Activated T-cell treated with anti-CD3 and anti-CD28 coated beads, Interleukin-2, amount 50 U/mL, for 24 hours (primary cell): ENCODE measurements at regions not wholly inside any gene's neighbourhood (a gene's known extent, or its start where the extent isn't known, plus 50 kb on each side); places are given as distances from the start of the nearest gene placed in this dataset.

ENCODE experiments used
- DNase-seq: peaks from one replicate; pipeline ENCODE4 v3.0.0-alpha.2; 2020
- H3K27ac Mint-ChIP-seq: 2 replicates; pipeline ENCODE4 v1.8.0; 2020; ENCODE audit warnings: mild to moderate bottlenecking, mixed read lengths
- H3K27me3 Mint-ChIP-seq: 2 replicates; pipeline ENCODE4 v1.8.0; 2020; ENCODE audit warnings: mixed read lengths
- H3K36me3 Mint-ChIP-seq: 2 replicates; pipeline ENCODE4 v1.8.0; 2020; ENCODE audit warnings: low read depth, mixed read lengths
- H3K4me1 Mint-ChIP-seq: 2 replicates; pipeline ENCODE4 v1.8.0; 2020; ENCODE audit warnings: low read depth, mixed read lengths
- H3K4me3 Mint-ChIP-seq: 2 replicates; pipeline ENCODE4 v1.8.0; 2020; ENCODE audit warnings: mild to moderate bottlenecking, moderate library complexity, mixed read lengths
- H3K9me3 Mint-ChIP-seq: 2 replicates; pipeline ENCODE4 v1.8.0; 2020; ENCODE audit warnings: mixed read lengths

- no peak overlapping the region for H3K4me3 Mint-ChIP-seq
- no peak for DNase-seq
- H3K4me1 Mint-ChIP-seq = no peaks in the 10 kb centered on the region
- H3K9me3 Mint-ChIP-seq = peaks cover 2% of the 10 kb centered on the region
- no peak overlapping the region for H3K27ac Mint-ChIP-seq
- no peaks in the 10 kb centered on the region for H3K36me3 Mint-ChIP-seq
- no peaks in the 10 kb centered on the region for H3K27me3 Mint-ChIP-seq
Observed at GRCh38 chr13:86673931-86674431, 874.8 kb upstream of the SLITRK6 start.

- Mint-ChIP-seq H3K4me3 (no peak overlapping the region), H3K4me1 (no peaks in the 10 kb centered on the region), H3K27ac (no peak overlapping the region), H3K27me3 (no peaks in the 10 kb centered on the region), H3K36me3 (no peaks in the 10 kb centered on the region), H3K9me3 (peaks cover 7% of the 10 kb centered on the region)
- DNase-seq = no peak
Observed at GRCh38 chr13:86681223-86681622, 882.0 kb upstream of the SLITRK6 start.

- no peaks in the 10 kb centered on the region for H3K27me3 Mint-ChIP-seq
- H3K9me3 Mint-ChIP-seq = peaks cover 7% of the 10 kb centered on the region
- no peak overlapping the region for H3K27ac Mint-ChIP-seq
- no peaks in the 10 kb centered on the region for H3K4me1 Mint-ChIP-seq
- DNase-seq = no peak
- H3K4me3 Mint-ChIP-seq = no peak overlapping the region
- H3K36me3 Mint-ChIP-seq = no peaks in the 10 kb centered on the region
Observed at GRCh38 chr13:86684402-86684801, 885.2 kb upstream of the SLITRK6 start.

GRCh38 chr13:86689911-86690310 is 890.7 kb upstream of the SLITRK6 start:
- H3K27me3 Mint-ChIP-seq = no peaks in the 10 kb centered on the region
- no peak for DNase-seq
- peaks cover 6% of the 10 kb centered on the region for H3K9me3 Mint-ChIP-seq
- no peaks in the 10 kb centered on the region for H3K36me3 Mint-ChIP-seq
- no peak overlapping the region for H3K4me3 Mint-ChIP-seq
- no peak overlapping the region for H3K27ac Mint-ChIP-seq
- H3K4me1 Mint-ChIP-seq = no peaks in the 10 kb centered on the region

- DNase-seq = no peak
Observed at GRCh38 chr13:86692291-86692690, 893.1 kb upstream of the SLITRK6 start.

GRCh38 chr13:86710013-86710412 is 910.8 kb upstream of the SLITRK6 start:
- no peaks in the 10 kb centered on the region for H3K4me1 Mint-ChIP-seq
- H3K9me3 Mint-ChIP-seq = peaks cover 12% of the 10 kb centered on the region
- H3K27me3 Mint-ChIP-seq = no peaks in the 10 kb centered on the region
- no peak overlapping the region for H3K4me3 Mint-ChIP-seq
- DNase-seq = no peak
- H3K36me3 Mint-ChIP-seq = no peaks in the 10 kb centered on the region
- H3K27ac Mint-ChIP-seq = no peak overlapping the region

More at GRCh38 chr13:86692291-86692690, 893.1 kb upstream of the SLITRK6 start:
- H3K4me3 Mint-ChIP-seq = no peak overlapping the region
- H3K36me3 Mint-ChIP-seq = no peaks in the 10 kb centered on the region
- no peaks in the 10 kb centered on the region for H3K27me3 Mint-ChIP-seq
- H3K4me1 Mint-ChIP-seq = no peaks in the 10 kb centered on the region
- no peak overlapping the region for H3K27ac Mint-ChIP-seq
- H3K9me3 Mint-ChIP-seq = peaks cover 12% of the 10 kb centered on the region

- Mint-ChIP-seq H3K27ac (no peak overlapping the region), H3K27me3 (no peaks in the 10 kb centered on the region), H3K36me3 (no peaks in the 10 kb centered on the region), H3K9me3 (peaks cover 12% of the 10 kb centered on the region), H3K4me1 (no peaks in the 10 kb centered on the region), H3K4me3 (no peak overlapping the region)
- no peak for DNase-seq
Observed at GRCh38 chr13:86710896-86711295, 911.7 kb upstream of the SLITRK6 start.

GRCh38 chr13:86714495-86714894 is 915.3 kb upstream of the SLITRK6 start:
- H3K4me1 Mint-ChIP-seq = no peaks in the 10 kb centered on the region
- no peaks in the 10 kb centered on the region for H3K27me3 Mint-ChIP-seq
- no peak overlapping the region for H3K4me3 Mint-ChIP-seq
- no peak for DNase-seq
- H3K9me3 Mint-ChIP-seq = peaks cover 9% of the 10 kb centered on the region
- no peaks in the 10 kb centered on the region for H3K36me3 Mint-ChIP-seq
- no peak overlapping the region for H3K27ac Mint-ChIP-seq

GRCh38 chr13:86725105-86725504 is 925.9 kb upstream of the SLITRK6 start:
- Mint-ChIP-seq H3K4me3 (no peak overlapping the region), H3K27ac (no peak overlapping the region), H3K36me3 (no peaks in the 10 kb centered on the region), H3K27me3 (no peaks in the 10 kb centered on the region), H3K9me3 (peaks cover 15% of the 10 kb centered on the region), H3K4me1 (no peaks in the 10 kb centered on the region)
- DNase-seq = no peak

- no peak for DNase-seq
- H3K36me3 Mint-ChIP-seq = no peaks in the 10 kb centered on the region
- no peaks in the 10 kb centered on the region for H3K4me1 Mint-ChIP-seq
- no peak overlapping the region for H3K27ac Mint-ChIP-seq
- no peak overlapping the region for H3K4me3 Mint-ChIP-seq
- H3K9me3 Mint-ChIP-seq = peaks cover 10% of the 10 kb centered on the region
- H3K27me3 Mint-ChIP-seq = no peaks in the 10 kb centered on the region
Observed at GRCh38 chr13:86729206-86729605, 930.0 kb upstream of the SLITRK6 start.

- Mint-ChIP-seq H3K4me1 (no peaks in the 10 kb centered on the region), H3K27ac (no peak overlapping the region), H3K9me3 (peaks cover 10% of the 10 kb centered on the region), H3K36me3 (no peaks in the 10 kb centered on the region), H3K4me3 (no peak overlapping the region), H3K27me3 (no peaks in the 10 kb centered on the region)
- no peak for DNase-seq
Observed at GRCh38 chr13:86731987-86732386, 932.8 kb upstream of the SLITRK6 start.

- Mint-ChIP-seq H3K27ac (no peak overlapping the region), H3K9me3 (peaks cover 7% of the 10 kb centered on the region), H3K27me3 (no peaks in the 10 kb centered on the region), H3K4me1 (no peaks in the 10 kb centered on the region), H3K36me3 (no peaks in the 10 kb centered on the region), H3K4me3 (no peak overlapping the region)
- no peak for DNase-seq
Observed at GRCh38 chr13:86737334-86737932, 933.7 kb upstream of the SLITRK5 start.

- Mint-ChIP-seq H3K36me3 (no peaks in the 10 kb centered on the region), H3K4me1 (no peaks in the 10 kb centered on the region), H3K9me3 (peaks cover 5% of the 10 kb centered on the region), H3K27me3 (no peaks in the 10 kb centered on the region), H3K27ac (no peak overlapping the region), H3K4me3 (no peak overlapping the region)
- DNase-seq = no peak
Observed at GRCh38 chr13:86741762-86742285, 929.3 kb upstream of the SLITRK5 start.

- H3K36me3 Mint-ChIP-seq = no peaks in the 10 kb centered on the region
- no peaks in the 10 kb centered on the region for H3K4me1 Mint-ChIP-seq
- no peak overlapping the region for H3K4me3 Mint-ChIP-seq
- DNase-seq = no peak
- peaks cover 12% of the 10 kb centered on the region for H3K9me3 Mint-ChIP-seq
- no peaks in the 10 kb centered on the region for H3K27me3 Mint-ChIP-seq
- H3K27ac Mint-ChIP-seq = peak overlapping the region; percentile 4
Observed at GRCh38 chr13:86757236-86757978, 913.8 kb upstream of the SLITRK5 start.

GRCh38 chr13:86758116-86758515 is 913.1 kb upstream of the SLITRK5 start:
- H3K4me1 Mint-ChIP-seq = no peaks in the 10 kb centered on the region
- peaks cover 17% of the 10 kb centered on the region for H3K9me3 Mint-ChIP-seq
- peak overlapping the region; percentile 4 for H3K4me3 Mint-ChIP-seq
- H3K36me3 Mint-ChIP-seq = no peaks in the 10 kb centered on the region
- no peaks in the 10 kb centered on the region for H3K27me3 Mint-ChIP-seq
- DNase-seq = no peak
- H3K27ac Mint-ChIP-seq = no peak overlapping the region
